PC-9 (cell line): ENCODE measurements at regions not wholly inside any gene's neighbourhood (a gene's known extent, or its start where the extent isn't known, plus 50 kb on each side); places are given as distances from the start of the nearest gene placed in this dataset.

ENCODE experiments used
- BruUV-seq: library from RNA; stranded (reverse); fragments of 400-500 nt; replicated peaks from 2 replicates; lab custom pipeline; 2021; lab: Mats Ljungman, UMichigan
- CTCF ChIA-PET: fragments of 300-600 bp; sonication (Branson Sonifier 250); formaldehyde crosslinking; loops from one replicate; lab custom pipeline; 2022; ENCODE audit warnings: antibody characterized with exemption; lab: Charles Lee
- POLR2A ChIA-PET: fragments of 300-600 bp; sonication (Branson Sonifier 250); formaldehyde crosslinking; loops from one replicate; lab custom pipeline; 2022; ENCODE audit warnings: antibody characterized with exemption; ENCODE audit not compliant: unreplicated experiment; lab: Charles Lee
- DNase-seq, 2 experiments: peaks; one replicate each; pipeline versions ENCODE4 v3.0.0 to v3.0.0-alpha.2; 2015 to 2022; ENCODE audit warnings: mixed read lengths in 1 of 2
- H2AFZ ChIP-seq: fragments of 200-600 bp; sonication (generic); 2 replicates; pipeline ENCODE4 v1.8.1; 2017; ENCODE audit warnings: antibody characterized with exemption
- H3F3A ChIP-seq: fragments of 200-600 bp; sonication (generic); 2 replicates; pipeline ENCODE4 v1.8.1; 2017; ENCODE audit warnings: antibody characterized with exemption, mild to moderate bottlenecking, low read depth; ENCODE audit not compliant: insufficient read depth
- H3K27ac ChIP-seq: fragments of 200-600 bp; sonication (generic); 2 replicates; pipeline ENCODE4 v1.6.1; 2016; ENCODE audit warnings: mixed run types
- H3K27me3 ChIP-seq: fragments of 200-600 bp; sonication (generic); 2 replicates; pipeline ENCODE4 v1.6.1; 2016; ENCODE audit warnings: low read depth, mixed run types; ENCODE audit not compliant: insufficient read depth
- H3K36me3 ChIP-seq: fragments of 200-600 bp; sonication (generic); 2 replicates; pipeline ENCODE4 v1.6.1; 2016; ENCODE audit warnings: low read depth, mixed run types
- H3K4me1 ChIP-seq: fragments of 200-600 bp; sonication (generic); replicated peaks from 2 replicates; pipeline ENCODE4 v1.6.1; 2016; ENCODE audit warnings: mixed run types; ENCODE audit not compliant: insufficient read depth
- H3K4me2 ChIP-seq: fragments of 200-600 bp; sonication (generic); 2 replicates; pipeline ENCODE4 v1.6.1; 2017; ENCODE audit warnings: mixed run types
- H3K4me3 ChIP-seq: fragments of 200-600 bp; sonication (generic); 2 replicates; pipeline ENCODE4 v1.6.1; 2016; ENCODE audit warnings: mixed run types
- H3K79me2 ChIP-seq: fragments of 200-600 bp; sonication (generic); 2 replicates; pipeline ENCODE4 v1.6.1; 2017; ENCODE audit warnings: low read depth, mixed run types
- H3K9me2 ChIP-seq: fragments of 200-600 bp; sonication (generic); 2 replicates; pipeline ENCODE4 v1.8.1; 2017; ENCODE audit warnings: mild to moderate bottlenecking; ENCODE audit not compliant: insufficient read depth
- H3K9me3 ChIP-seq: fragments of 200-600 bp; sonication (generic); 2 replicates; pipeline ENCODE4 v1.8.1; 2016; ENCODE audit warnings: low read depth; ENCODE audit not compliant: insufficient read depth
- H4K20me1 ChIP-seq: fragments of 200-600 bp; sonication (generic); 2 replicates; pipeline ENCODE4 v1.8.1; 2017; ENCODE audit not compliant: insufficient read depth
- EZH2 ChIP-seq: fragments of 200-600 bp; sonication (generic); IDR thresholded peaks from 2 replicates; pipeline ENCODE4 v1.8.0; 2017; ENCODE audit warnings: antibody characterized with exemption, low read depth
- intact Hi-C: fragments of 100-400 bp; cut with micrococcal nuclease; formaldehyde crosslinking; loops from one replicate; pipeline ENCODE4 v1.10.0; 2022; ENCODE audit not compliant: unreplicated experiment
- TF ChIP-seq, protein P1 (sequence below): fragments of 200-600 bp; sonication (generic); conservative IDR thresholded peaks from 2 replicates; pipeline ENCODE4 v1.6.1; 2017; ENCODE audit warnings: mixed run types, antibody characterized with exemption, mild to moderate bottlenecking, moderate library complexity

DNA sequence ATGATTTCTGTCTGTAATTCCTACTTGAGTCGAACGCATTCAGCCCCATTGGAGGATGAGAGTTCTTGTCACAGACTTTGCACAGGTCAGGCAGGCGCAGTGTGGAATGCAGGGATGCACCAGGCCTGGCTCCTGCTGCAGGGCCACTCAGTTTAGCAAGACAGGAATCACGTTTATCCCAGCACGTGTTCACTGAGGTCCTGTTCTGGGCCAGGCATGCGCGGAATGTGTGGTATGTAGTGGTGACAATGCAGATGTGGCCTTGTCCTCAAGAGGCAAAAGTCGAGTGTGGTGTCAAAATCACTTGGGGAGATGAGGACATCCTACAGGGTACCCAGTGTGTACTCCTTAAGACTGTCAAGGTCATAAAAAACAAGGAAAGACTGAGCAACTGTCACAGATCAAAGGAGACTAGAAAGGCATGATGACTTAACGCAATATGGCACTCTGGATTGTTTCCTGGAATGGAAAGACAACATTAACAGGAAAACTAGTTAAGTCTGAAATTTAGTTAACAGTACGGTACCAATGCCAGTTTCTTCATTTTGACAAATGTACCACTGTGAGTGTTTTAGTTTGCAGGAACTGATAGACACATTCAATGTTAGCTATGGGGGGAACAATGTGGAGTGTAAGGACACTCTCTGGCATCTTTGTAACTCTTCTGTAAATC lies 121.5 kb upstream of the ADAMTS18 start:
- no peaks in the 10 kb centered on the region for H3K9me2 ChIP-seq
- ChIA-PET CTCF (no interaction called here), POLR2A (no interaction called here)
- no peaks in the 10 kb centered on the region for H3K79me2 ChIP-seq
- no TSS peak for BruUV-seq
- H3K36me3 ChIP-seq, result no peaks in the 10 kb centered on the region
- no peak overlapping the region for H3K4me3 ChIP-seq
- no peaks in the 10 kb centered on the region for H4K20me1 ChIP-seq
- H2AFZ ChIP-seq, result no peak overlapping the region
- H3F3A ChIP-seq, result no peaks in the 10 kb centered on the region
- H3K27ac ChIP-seq, result no peak overlapping the region
- intact Hi-C loops, result no loop called here
- peaks cover 93% of the 10 kb centered on the region for H3K27me3 ChIP-seq
- TF ChIP-seq, protein P1, sequence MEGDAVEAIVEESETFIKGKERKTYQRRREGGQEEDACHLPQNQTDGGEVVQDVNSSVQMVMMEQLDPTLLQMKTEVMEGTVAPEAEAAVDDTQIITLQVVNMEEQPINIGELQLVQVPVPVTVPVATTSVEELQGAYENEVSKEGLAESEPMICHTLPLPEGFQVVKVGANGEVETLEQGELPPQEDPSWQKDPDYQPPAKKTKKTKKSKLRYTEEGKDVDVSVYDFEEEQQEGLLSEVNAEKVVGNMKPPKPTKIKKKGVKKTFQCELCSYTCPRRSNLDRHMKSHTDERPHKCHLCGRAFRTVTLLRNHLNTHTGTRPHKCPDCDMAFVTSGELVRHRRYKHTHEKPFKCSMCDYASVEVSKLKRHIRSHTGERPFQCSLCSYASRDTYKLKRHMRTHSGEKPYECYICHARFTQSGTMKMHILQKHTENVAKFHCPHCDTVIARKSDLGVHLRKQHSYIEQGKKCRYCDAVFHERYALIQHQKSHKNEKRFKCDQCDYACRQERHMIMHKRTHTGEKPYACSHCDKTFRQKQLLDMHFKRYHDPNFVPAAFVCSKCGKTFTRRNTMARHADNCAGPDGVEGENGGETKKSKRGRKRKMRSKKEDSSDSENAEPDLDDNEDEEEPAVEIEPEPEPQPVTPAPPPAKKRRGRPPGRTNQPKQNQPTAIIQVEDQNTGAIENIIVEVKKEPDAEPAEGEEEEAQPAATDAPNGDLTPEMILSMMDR, result no peak
- no peak for TF ChIP-seq EZH2
- no peak for DNase-seq
- H3K9me3 ChIP-seq, result no peaks in the 10 kb centered on the region
- H3K4me1 ChIP-seq, result no peaks in the 10 kb centered on the region
- no peak overlapping the region for H3K4me2 ChIP-seq

DNA sequence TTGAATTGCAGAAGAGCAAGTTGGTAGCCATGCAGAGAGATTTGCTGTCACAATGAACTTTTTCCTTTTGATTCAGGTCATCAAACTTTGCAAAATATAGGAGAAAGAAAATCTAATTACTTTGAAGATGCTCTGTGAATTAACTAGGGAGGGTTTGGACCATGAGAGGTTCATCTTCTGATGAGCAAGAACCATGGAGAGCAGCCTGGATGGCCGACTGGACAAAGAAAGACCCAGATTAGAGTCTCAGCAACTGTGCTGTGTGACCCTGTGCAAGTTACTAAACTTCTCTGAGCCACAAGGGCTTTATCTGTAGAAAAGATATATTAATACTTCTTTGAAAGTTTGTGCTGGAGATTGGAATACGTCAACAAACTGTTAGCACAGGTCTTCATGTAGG lies 122.6 kb upstream of the ADAMTS18 start:
- intact Hi-C loops, result no loop called here
- H3K4me3 ChIP-seq, result no peak overlapping the region
- H3K9me3 ChIP-seq, result no peaks in the 10 kb centered on the region
- no peaks in the 10 kb centered on the region for H3K4me1 ChIP-seq
- H3K79me2 ChIP-seq, result no peaks in the 10 kb centered on the region
- peaks cover 89% of the 10 kb centered on the region for H3K27me3 ChIP-seq
- ChIA-PET CTCF (no interaction called here), POLR2A (no interaction called here)
- H4K20me1 ChIP-seq, result no peaks in the 10 kb centered on the region
- no peak overlapping the region for H3K27ac ChIP-seq
- H3F3A ChIP-seq, result no peaks in the 10 kb centered on the region
- no peak for DNase-seq
- no peak for TF ChIP-seq EZH2
- TF ChIP-seq, protein P1, result no peak
- no peak overlapping the region for H3K4me2 ChIP-seq
- H3K9me2 ChIP-seq, result no peaks in the 10 kb centered on the region
- no peak overlapping the region for H2AFZ ChIP-seq
- no TSS peak for BruUV-seq
- H3K36me3 ChIP-seq, result no peaks in the 10 kb centered on the region

DNA sequence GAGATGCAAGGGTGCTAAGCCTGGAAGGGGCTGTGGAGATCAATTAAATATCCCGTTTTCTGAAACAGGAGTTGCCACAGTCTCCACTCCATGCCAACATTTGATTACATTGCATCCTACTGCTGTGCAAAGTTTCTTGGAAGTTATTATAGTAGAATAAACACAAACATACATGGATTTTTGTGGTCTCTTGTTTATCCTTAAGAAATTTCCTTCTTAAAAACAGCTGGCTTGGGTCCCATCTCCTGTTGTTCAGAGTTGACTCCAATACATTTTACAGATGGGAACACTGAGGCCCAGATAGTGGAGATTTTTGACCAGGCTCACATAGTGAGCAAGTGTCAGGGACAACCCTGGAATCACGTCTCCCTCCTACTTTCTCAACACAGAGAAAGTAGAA lies 124.0 kb upstream of the ADAMTS18 start:
- TF ChIP-seq, protein P1, result no peak
- no peak for TF ChIP-seq EZH2
- Histone ChIP-seq H3F3A (no peaks in the 10 kb centered on the region), H3K36me3 (no peaks in the 10 kb centered on the region), H2AFZ (no peak overlapping the region), H3K4me3 (no peak overlapping the region), H4K20me1 (no peaks in the 10 kb centered on the region), H3K4me1 (no peaks in the 10 kb centered on the region), H3K4me2 (no peak overlapping the region), H3K79me2 (no peaks in the 10 kb centered on the region), H3K9me3 (no peaks in the 10 kb centered on the region), H3K27ac (no peak overlapping the region), H3K9me2 (no peaks in the 10 kb centered on the region), H3K27me3 (peaks cover 86% of the 10 kb centered on the region)
- intact Hi-C loops, result no loop called here
- BruUV-seq, result no TSS peak
- DNase-seq, result no peak
- CTCF ChIA-PET, result no interaction called here
- POLR2A ChIA-PET, result no interaction called here
